HG03175 (cell line): ENCODE measurements at regions not wholly inside any gene's neighbourhood (a gene's known extent, or its start where the extent isn't known, plus 50 kb on each side); places are given as distances from the start of the nearest gene placed in this dataset.

Experiments
- ATAC-seq: cut with Tn5 transposase; IDR thresholded peaks from one replicate; pipeline ENCODE4 v1.9.1; 2021; ENCODE audit warnings: mild to moderate bottlenecking, moderate library complexity; ENCODE audit not compliant: unreplicated experiment

GRCh38 chr2:156165742-156166141, 166.8 kb downstream of the NR4A2 start:
- ATAC-seq = no peak

DNA sequence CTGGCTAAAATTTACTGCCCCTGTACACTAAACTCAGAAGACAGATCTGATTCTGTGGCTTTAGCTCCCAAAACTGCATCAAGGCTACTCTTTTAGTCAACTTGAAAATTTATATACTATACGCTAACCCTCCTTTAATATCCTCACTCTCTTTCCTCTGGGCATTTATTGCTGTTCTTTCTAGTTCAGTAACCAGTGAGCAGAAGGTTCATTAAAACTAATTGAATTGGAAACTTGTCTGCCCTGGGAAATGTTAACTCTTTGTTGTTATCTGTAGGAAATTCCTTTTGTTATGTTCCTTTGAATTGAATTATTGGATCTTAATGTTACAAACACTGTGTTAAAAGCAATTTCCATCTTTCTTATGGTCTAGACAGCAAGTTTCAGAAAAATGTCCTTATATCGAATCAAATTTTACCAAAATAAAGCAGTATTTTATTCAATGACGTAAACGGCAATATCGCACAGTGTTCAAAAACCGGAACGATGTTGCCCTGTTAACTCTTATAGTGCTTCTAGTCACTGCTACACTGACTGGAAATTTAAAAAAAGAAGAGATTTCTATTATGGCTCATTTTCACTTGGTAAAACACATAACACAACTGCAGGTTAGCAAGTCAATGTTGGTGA, 168.3 kb downstream of the NR4A2 start:
- ATAC-seq = no peak

- ATAC-seq = no peak
These were observed 173.7 kb downstream of the NR4A2 start for GRCh38 chr2:156158808-156159207.

DNA sequence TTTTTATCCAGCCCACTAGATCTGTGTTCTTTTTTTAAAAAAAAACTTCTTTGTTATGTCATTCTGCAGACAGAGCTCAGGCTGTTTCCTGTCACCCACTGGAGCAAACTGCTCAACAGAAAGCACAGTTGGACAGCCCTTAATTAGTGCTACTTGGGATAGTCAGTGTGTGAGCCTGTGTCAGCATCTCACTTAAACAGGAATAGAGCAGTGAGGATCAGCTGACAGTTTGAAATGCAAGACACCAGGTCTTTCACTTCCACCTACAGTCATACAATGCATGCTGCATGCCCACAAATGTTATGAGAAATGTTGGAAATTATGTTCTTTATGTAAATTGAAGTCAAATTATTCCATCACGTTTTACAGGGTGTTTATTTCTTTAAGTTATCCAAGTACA, 174.9 kb downstream of the NR4A2 start:
- no peak for ATAC-seq

- no peak for ATAC-seq
These were observed 175.9 kb downstream of the NR4A2 start for GRCh38 chr2:156156580-156156979.

DNA sequence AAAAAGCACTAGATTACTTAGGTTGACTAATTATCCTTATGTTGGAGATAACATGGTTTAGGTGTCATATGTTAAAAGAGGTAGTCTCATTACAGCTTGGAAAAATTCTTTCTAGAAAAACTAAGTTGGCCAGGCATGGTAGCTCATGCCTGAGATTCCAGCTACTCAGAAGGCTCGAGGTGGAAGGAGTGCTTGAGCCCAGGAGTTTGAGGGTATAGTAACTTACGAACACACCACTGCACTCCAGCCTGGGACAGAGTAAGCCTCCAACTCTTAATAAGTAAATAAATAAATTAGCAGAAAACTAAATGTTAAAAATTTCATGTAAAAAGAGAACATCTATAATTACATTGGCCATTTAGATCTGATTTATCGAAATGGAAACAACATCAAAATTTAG, 177.2 kb downstream of the NR4A2 start:
- ATAC-seq = no peak

GRCh38 chr2:156151351-156151750, 181.2 kb downstream of the NR4A2 start:
- no peak for ATAC-seq

DNA sequence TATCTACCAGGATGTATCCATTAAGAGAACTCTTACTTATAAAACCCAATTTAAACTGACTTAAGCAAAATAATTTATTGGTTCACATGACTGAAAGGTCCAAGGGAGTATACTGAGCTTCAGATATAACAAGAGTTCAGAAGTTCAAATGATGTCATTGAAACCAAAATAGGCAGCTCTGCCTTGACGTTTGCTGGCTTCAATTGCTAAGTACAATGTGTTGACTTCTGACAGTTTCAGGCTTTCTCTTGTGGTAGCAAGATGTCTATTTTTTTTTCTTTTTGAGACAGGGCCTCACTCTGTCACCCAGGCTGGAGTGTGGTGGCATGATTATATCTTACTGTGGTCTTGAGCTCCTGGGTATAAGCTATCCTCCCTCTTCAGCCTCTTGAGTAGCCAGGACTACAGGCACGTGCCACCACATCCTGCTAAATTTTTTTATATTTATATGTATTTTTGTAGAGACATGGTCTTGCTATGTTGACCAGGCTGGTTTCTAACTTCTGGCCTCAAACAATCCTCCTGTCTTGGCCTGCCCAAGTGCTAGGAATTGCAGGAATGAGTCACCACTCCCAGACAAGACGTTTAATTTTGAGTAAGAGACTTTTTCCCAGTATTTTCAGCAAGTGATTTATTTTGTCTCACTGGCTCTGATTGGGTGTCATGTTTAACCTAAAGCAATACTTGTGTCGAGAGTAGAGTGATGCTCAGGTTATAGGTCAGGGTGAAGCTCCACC, 184.8 kb downstream of the NR4A2 start:
- peak; percentile 64 for ATAC-seq

GRCh38 chr2:156145976-156146375, 186.5 kb downstream of the NR4A2 start:
- ATAC-seq = no peak

DNA sequence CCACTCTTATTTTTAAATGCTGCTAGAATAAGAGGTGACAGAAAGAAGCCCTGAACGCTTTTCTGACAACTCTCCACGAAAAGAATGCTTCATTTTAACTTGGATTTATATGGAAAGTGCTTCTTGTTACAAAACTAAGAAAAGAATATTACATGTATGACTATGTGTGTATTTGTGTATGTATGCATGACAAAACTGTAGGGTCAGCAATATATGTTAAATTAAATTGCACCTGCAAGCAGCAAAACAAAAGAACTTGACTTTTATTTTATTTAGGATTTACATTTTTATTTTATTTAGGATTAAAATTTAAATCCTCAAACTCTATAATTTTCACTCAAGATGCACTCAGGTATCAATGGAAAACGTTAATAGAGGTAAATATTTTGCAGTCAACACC, 187.1 kb downstream of the NR4A2 start:
- no peak for ATAC-seq

GRCh38 chr2:156136566-156136965, 196.0 kb downstream of the NR4A2 start:
- no peak for ATAC-seq

DNA sequence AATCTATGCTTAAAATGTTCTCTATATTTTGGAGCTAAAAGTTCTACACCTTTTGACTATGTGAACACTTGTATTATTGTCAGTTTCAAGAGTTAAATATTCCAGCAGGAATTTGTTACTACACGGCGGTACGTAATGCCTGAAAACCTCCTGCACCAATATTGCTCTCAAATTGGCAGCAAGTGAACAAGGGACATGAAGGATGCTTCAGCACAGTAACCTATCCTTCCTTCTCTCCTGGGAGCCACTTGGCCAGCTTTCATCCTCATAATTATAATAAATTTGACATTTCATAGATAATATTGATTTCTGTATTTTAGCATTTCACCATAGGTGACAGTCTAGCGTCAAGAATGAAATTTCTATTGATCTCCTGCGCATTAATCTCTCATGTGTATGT, 197.6 kb downstream of the NR4A2 start:
- no peak for ATAC-seq

DNA sequence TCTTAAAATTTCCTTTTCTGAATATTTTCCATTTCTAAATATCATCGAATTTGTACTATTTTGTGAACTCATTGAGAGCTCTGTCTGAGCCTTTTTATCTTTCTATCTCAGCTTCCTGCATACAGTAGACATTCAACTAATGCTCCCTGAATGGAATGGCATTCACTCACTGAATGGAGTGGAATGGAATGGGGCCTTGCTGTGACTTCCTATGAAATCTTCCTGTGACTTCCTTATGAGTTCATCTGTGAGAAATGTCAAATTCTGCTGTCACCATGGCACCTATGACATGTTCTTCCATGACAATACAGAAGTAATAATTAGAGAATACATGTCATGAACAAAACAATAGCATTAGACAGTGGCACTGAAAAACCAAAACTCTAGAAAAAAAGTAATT, 199.6 kb downstream of the NR4A2 start:
- no peak for ATAC-seq

DNA sequence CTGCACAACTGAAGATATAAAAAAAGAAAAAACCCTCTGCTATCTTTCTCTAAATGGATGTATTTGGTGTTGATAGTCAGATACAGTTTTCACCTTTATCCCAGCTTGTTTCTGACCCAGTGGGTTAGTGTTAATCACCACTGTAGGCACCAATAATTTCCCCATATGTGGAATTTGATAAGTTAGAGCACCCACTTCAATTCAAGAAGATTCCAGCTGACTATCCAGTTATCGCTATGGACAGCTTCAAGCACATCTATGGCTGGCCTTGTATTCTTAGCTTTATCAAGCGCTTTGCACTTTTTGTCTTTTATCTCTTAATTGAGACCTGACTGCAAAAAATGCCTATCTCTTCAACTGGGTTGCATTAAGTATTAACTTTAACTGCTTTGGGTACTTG, 200.4 kb downstream of the NR4A2 start:
- no peak for ATAC-seq

GRCh38 chr2:156129227-156129626, 203.3 kb downstream of the NR4A2 start:
- no peak for ATAC-seq

DNA sequence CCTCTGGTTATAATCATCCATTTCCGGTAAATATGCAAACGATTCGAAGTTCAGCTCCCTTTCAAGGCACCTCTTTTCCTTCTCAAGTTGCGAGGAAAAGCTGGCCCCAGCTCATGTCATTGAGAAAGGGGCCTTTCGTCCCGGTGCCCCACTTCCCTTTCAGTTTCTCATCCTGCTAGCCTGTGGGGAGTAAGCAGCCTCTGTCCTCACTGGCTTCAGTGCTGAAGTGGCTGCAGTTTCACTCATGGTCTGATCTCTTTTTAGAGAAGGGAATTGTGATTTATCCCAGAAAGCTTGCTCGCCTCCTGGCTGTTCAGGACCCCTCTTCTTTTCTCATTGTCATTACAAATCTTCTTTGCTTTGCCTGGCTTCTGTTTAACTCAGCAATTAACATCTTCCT, 207.5 kb downstream of the NR4A2 start:
- ATAC-seq = no peak

- no peak for ATAC-seq
These were observed 208.1 kb downstream of the NR4A2 start for GRCh38 chr2:156124458-156124857.

DNA sequence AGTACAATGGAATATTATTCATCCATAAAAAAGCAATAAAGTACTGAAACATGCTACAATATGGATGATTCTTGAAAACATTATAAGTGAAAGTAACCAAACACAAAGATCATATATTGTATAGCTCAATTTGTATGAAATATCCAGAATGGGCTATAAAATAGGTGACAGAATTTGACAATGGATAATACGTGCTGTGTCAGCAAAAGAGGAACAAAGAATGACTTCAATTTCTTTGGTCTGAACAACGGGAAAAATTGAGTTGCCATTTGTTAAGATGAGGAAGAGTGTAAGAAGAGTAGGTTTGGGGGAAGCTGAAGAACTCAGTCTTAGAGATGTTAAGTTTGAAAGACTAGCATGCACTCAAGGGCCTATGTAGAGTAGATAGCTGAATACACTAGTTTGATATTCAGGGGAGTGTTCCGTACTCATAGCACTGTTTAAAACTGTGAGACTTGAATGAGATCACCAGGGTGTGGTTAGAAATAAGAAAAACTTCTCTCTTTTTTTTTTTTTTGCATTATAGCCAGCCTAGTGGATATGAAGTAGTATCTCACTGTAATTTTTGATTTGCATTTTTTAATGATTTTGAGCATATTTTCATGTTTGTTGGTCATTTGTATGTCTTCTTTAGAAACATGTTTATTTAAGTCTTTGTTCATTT, 213.6 kb downstream of the NR4A2 start:
- no peak for ATAC-seq

DNA sequence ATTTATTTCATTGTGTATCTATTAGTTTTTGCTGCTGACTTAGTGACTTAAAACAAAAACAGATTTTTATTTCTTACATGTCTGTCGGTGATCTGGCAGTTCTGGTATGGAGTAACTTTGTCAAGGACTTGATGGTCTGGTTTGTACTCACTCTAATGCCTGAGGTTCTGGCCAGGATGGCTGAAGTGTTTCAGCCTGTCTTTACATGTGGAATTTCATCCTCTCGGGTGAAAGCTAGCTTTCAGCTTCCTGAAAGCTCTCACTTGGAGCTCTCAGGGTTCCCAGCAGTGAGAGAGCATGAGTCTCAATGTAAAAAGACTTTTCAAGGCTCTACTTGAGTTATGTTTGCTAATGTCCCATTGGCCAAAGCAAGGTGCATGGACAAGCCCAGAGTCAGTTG, 216.4 kb downstream of the NR4A2 start:
- no peak for ATAC-seq

- no peak for ATAC-seq
These were observed 217.2 kb downstream of the NR4A2 start for GRCh38 chr2:156115338-156115737.

GRCh38 chr2:156112323-156112722, 220.2 kb downstream of the NR4A2 start:
- no peak for ATAC-seq

DNA sequence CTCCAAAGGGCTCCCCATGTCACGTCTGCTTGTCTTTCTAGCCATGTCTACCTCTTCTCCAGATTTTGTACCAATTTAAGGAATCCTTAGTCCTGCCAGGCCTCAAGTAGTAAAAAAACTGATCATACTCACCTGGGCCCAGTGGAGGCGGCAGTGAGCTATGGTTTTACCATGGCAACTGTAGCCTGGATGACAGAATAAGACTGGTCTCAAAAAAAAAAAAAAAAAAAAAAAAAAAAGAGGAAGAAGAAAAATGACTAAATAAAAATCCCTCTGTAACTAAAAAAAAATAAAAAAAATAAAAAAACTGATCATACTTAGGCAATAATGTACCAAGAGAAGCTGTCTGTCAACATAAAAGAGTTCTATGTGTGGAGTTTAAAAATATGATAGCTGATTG, 221.6 kb downstream of the NR4A2 start:
- peak; percentile 99 for ATAC-seq
